MCF 10A (cell line): ENCODE measurements at regions not wholly inside any gene's neighbourhood (a gene's known extent, or its start where the extent isn't known, plus 50 kb on each side); places are given as distances from the start of the nearest gene placed in this dataset.

ENCODE experiments used
- BruUV-seq: library from RNA; stranded (reverse); fragments of 400-500 nt; replicated peaks from 2 replicates; lab custom pipeline; 2021; lab: Mats Ljungman, UMichigan
- CTCF ChIA-PET: fragments of 300-600 bp; sonication (Branson Sonifier 250); formaldehyde crosslinking; extraction: SDS; loops from one replicate; lab custom pipeline; 2021; ENCODE audit warnings: antibody characterized with exemption, inconsistent platforms; lab: Yijun Ruan, JAX
- POLR2A ChIA-PET: fragments of 300-600, 350-650 bp; sonication (Branson Sonifier 250); formaldehyde crosslinking; extraction: SDS; loops from one replicate; lab custom pipeline; 2020; ENCODE audit warnings: antibody characterized with exemption, inconsistent platforms; lab: Yijun Ruan, JAX
- DNase-seq: peaks from one replicate; pipeline ENCODE4 v3.0.0-alpha.2; 2018; ENCODE audit not compliant: unreplicated experiment
- H3K27ac Mint-ChIP-seq: one replicate; pipeline ENCODE4 v1.8.0; 2022; ENCODE audit warnings: mild to moderate bottlenecking, low read depth, mixed read lengths; ENCODE audit not compliant: unreplicated experiment
- H3K27me3 Mint-ChIP-seq: one replicate; pipeline ENCODE4 v1.8.0; 2022; ENCODE audit warnings: mixed read lengths; ENCODE audit not compliant: insufficient read depth, unreplicated experiment
- H3K36me3 Mint-ChIP-seq: one replicate; pipeline ENCODE4 v1.8.0; 2022; ENCODE audit warnings: mild to moderate bottlenecking, moderate library complexity, mixed read lengths; ENCODE audit not compliant: insufficient read depth, unreplicated experiment
- H3K4me1 Mint-ChIP-seq: one replicate; pipeline ENCODE4 v1.8.0; 2022; ENCODE audit warnings: mixed read lengths; ENCODE audit not compliant: insufficient read depth, unreplicated experiment
- H3K4me3 Mint-ChIP-seq: one replicate; pipeline ENCODE4 v1.8.0; 2022; ENCODE audit warnings: mild to moderate bottlenecking, moderate library complexity, mixed read lengths; ENCODE audit not compliant: unreplicated experiment
- H3K9me3 Mint-ChIP-seq: one replicate; pipeline ENCODE4 v1.8.0; 2022; ENCODE audit warnings: mixed read lengths; ENCODE audit not compliant: unreplicated experiment
- intact Hi-C: fragments of 100-400 bp; cut with micrococcal nuclease; formaldehyde crosslinking; loops from 2 replicates; pipeline ENCODE4 v1.14.1; 2022
- TF ChIP-seq, protein P1 (sequence below): fragments of 200-600 bp; IDR thresholded peaks from one replicate; pipeline ENCODE4 v1.8.0; 2022; ENCODE audit warnings: antibody characterized with exemption, mild to moderate bottlenecking; ENCODE audit not compliant: unreplicated experiment

DNA sequence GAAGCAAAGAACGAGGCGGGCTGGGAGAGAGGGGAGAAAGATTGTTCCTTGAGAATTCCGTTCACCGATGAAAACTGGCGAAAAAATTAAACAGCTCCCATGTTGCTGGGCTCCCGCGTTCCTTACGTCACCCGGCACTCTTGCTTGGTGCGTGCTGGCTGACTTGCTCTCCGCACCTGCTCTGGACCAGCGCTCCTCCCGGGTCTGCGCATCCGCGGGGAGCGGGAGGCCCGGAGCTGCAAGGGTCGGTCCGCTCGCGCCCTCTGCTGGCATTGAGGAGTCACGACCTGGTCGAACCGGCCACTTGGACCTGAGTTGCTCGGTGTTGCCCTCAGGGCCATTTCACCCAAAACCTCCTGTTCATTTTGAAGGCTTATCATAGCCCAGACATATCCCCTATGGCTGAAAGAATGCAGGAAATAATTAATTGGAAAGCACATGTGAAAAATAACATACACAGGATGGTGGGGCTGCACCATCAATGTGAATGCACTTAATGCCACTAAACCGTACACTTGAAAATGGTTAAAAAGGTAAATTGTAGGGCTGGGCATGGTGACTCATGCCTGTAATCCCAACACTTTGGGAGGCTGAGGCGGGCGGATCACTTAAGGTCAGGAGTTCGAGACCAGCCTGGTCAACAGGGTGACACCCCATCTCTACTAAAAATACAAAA lies 98.9 kb upstream of the BACE2 start:
- Mint-ChIP-seq H3K27ac (no peak overlapping the region), H3K4me1 (peaks cover 5% of the 10 kb centered on the region), H3K36me3 (no peaks in the 10 kb centered on the region), H3K9me3 (no peaks in the 10 kb centered on the region), H3K4me3 (peak overlapping the region; percentile 58), H3K27me3 (no peaks in the 10 kb centered on the region)
- intact Hi-C loops = loop anchor here (1.0 to 5.0 kb wide), 2 partner anchors 602 to 927 kb away; no protein-coding TSS in a partner anchor
- BruUV-seq = no TSS peak
- DNase-seq = peak; percentile 62
- TF ChIP-seq, protein P1, sequence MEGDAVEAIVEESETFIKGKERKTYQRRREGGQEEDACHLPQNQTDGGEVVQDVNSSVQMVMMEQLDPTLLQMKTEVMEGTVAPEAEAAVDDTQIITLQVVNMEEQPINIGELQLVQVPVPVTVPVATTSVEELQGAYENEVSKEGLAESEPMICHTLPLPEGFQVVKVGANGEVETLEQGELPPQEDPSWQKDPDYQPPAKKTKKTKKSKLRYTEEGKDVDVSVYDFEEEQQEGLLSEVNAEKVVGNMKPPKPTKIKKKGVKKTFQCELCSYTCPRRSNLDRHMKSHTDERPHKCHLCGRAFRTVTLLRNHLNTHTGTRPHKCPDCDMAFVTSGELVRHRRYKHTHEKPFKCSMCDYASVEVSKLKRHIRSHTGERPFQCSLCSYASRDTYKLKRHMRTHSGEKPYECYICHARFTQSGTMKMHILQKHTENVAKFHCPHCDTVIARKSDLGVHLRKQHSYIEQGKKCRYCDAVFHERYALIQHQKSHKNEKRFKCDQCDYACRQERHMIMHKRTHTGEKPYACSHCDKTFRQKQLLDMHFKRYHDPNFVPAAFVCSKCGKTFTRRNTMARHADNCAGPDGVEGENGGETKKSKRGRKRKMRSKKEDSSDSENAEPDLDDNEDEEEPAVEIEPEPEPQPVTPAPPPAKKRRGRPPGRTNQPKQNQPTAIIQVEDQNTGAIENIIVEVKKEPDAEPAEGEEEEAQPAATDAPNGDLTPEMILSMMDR = peak; percentile 77
- ChIA-PET POLR2A (interaction anchor here (0.6 to 1.6 kb wide), 4 partner anchors 146 to 812 kb away, joined by 3 to 4 read pairs (median 4); no protein-coding TSS in a partner anchor), CTCF (interaction anchor here (0.6 to 2.0 kb wide), 18 partner anchors 9 to 1209 kb away, joined by 3 to 13 read pairs (median 4); no protein-coding TSS in a partner anchor)

DNA sequence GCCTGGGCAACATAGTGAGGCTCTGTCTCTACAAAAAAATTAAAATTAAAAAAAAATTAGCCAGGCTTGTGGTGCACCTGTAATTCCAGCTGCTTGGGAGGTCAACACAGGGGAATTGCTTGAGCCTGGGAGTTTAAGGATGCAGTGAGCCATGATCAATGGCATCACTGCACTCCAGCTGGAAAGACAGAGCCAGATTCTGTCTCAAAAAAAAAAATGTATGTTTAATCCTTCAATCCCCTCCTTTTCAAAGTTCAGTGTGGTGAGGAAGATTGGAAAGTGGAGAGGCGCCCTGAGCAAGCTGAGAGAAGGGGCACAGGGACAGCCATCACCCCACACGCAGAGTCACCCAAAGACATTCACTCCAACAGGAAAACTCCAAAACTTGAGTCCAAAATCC lies 97.7 kb upstream of the BACE2 start:
- ChIA-PET CTCF (interaction anchor here (1.1 to 4.4 kb wide), 2 partner anchors 66 to 603 kb away, joined by 3 to 29 read pairs; no protein-coding TSS in a partner anchor), POLR2A (interaction anchor here (0.7 kb wide), 1 partner anchor 8 kb away, joined by 3 read pairs; no protein-coding TSS in a partner anchor)
- H3K27me3 Mint-ChIP-seq = no peaks in the 10 kb centered on the region

DNA sequence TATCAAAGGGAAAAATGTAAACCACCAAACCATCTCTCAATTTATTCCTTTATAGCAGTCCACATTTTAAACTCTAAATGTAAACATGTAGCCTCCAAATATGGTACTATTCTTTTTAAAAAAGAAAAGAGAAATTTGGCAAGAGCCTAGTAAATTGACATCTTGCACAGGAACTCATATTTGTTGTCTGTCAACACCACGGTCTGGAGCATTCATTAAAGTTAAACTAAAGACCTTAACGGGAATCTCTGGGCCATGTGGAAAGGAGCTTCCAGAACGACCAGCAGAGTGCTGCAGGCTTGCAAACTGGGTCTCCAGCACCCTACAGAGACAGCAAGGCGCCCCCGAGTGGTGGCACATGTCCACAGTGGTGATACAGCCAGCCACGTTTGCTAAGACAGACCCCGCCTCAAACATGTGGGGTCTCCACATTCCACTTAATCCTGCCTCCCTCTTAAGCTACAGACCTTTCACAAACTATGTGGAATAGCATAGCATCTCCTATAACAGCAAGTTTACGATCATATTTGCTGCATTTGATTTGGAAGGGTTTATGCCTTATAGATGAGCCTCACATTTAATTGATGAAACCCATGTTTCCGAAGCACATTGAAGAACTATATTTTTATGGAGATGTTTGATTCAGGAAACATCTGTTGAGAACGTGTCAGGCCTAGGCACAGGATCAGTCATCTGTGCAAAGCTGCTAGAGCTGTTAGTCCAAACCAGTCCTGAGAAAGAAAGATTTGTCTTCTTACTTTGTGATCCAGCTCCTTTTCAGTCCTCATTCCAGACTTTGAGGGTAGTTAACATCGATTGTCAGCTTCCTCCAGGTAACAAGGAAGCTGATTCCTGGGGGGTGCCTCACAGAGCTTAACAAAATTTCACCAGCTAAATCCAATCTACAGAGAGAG lies 96.4 kb upstream of the BACE2 start:
- intact Hi-C loops = no loop called here
- POLR2A ChIA-PET = no interaction called here
- CTCF ChIA-PET = interaction anchor here (0.6 to 4.4 kb wide), 6 partner anchors 43 to 613 kb away, joined by 3 to 29 read pairs (median 3); no protein-coding TSS in a partner anchor
- H3K27me3 Mint-ChIP-seq = no peaks in the 10 kb centered on the region
- DNase-seq = peak; percentile 10
- no peaks in the 10 kb centered on the region for H3K36me3 Mint-ChIP-seq
- no peak overlapping the region for H3K4me3 Mint-ChIP-seq
- TF ChIP-seq, protein P1 = no peak
- peaks cover 5% of the 10 kb centered on the region for H3K4me1 Mint-ChIP-seq
- H3K27ac Mint-ChIP-seq = no peak overlapping the region
- no peaks in the 10 kb centered on the region for H3K9me3 Mint-ChIP-seq
- no TSS peak for BruUV-seq

More for the DNA sequence above, 97.7 kb upstream of the BACE2 start:
- no peaks in the 10 kb centered on the region for H3K36me3 Mint-ChIP-seq
- no peak overlapping the region for H3K27ac Mint-ChIP-seq
- no TSS peak for BruUV-seq
- no peak overlapping the region for H3K4me3 Mint-ChIP-seq
- H3K9me3 Mint-ChIP-seq = no peaks in the 10 kb centered on the region
- intact Hi-C loops = no loop called here
- peaks cover 5% of the 10 kb centered on the region for H3K4me1 Mint-ChIP-seq
- no peak for DNase-seq
- TF ChIP-seq, protein P1 = no peak
